K562 (cell line): ENCODE measurements at regions not wholly inside any gene's neighbourhood (a gene's known extent, or its start where the extent isn't known, plus 50 kb on each side); places are given as distances from the start of the nearest gene placed in this dataset.

Experiments
- ATAC-seq: fragments of 200-7000 bp; cut with Tn5 transposase; 3 replicates; pipeline ENCODE4 v1.9.1; 2020; ENCODE audit warnings: moderate library complexity
- BruUV-seq: library from RNA; stranded (reverse); fragments of 400-500 nt; replicated peaks from 2 replicates; lab custom pipeline; 2021; lab: Mats Ljungman, UMichigan
- CTCF ChIA-PET: fragments of 300-600 bp; formaldehyde crosslinking; extraction: SDS; loops from one replicate; lab custom pipeline; 2021; ENCODE audit warnings: low intra/inter-chr PET ratio; lab: Yijun Ruan, JAX
- POLR2A ChIA-PET: fragments of 300-600, 350-650 bp; sonication (Branson Sonifier 250); formaldehyde crosslinking; extraction: SDS; loops from one replicate; lab custom pipeline; 2021; ENCODE audit warnings: antibody characterized with exemption, inconsistent platforms; lab: Yijun Ruan, JAX
- DNase-seq, 4 experiments: peaks; one replicate each; pipeline versions ENCODE4 v3.0.0 to v3.0.0-alpha.2; 2011 to 2018; ENCODE audit warnings: low spot score in 3 of 4, mixed read lengths in 3 of 4; ENCODE audit errors: extremely low read depth in 1 of 4
- FAIRE-seq: peaks from 2 replicates; lab custom pipeline; 2011; peaks lifted over from hg19 to GRCh38; lab: Jason Lieb, UNC
- H2AFZ ChIP-seq: 2 replicates; pipeline ENCODE4 v1.6.0; 2011; ENCODE audit warnings: low read depth, low read length, control low read depth, inconsistent platforms
- H3K27ac ChIP-seq: fragments of 200-600 bp; 3 replicates; pipeline ENCODE4 v1.8.0; 2011; ENCODE audit warnings: low read depth, mild to moderate bottlenecking, control low read depth, inconsistent platforms, low read length, moderate library complexity, mixed read lengths; ENCODE audit errors: extremely low read depth
- H3K27me3 ChIP-seq, 2 experiments: fragments of 300-600 bp in 1 of 2; 2 replicates in 1 of 2; 3 replicates in 1 of 2; pipeline versions ENCODE4 v1.6.0 to v1.8.0; 2011; ENCODE audit warnings: inconsistent platforms in 2 of 2, low read length in 2 of 2, mild to moderate bottlenecking in 1 of 2, mixed read lengths in 1 of 2, moderate library complexity in 1 of 2; ENCODE audit not compliant: control insufficient read depth in 2 of 2, insufficient read depth in 2 of 2
- H3K36me3 ChIP-seq: fragments of 300-600 bp; 3 replicates; pipeline ENCODE4 v1.8.0; 2011; ENCODE audit warnings: mild to moderate bottlenecking, low read length, inconsistent platforms; ENCODE audit not compliant: control insufficient read depth, insufficient read depth
- H3K4me1 ChIP-seq, 2 experiments: fragments of 200-600 bp in 1 of 2; replicated peaks in 1 of 2; 2 replicates in 1 of 2; 3 replicates in 1 of 2; pipeline versions ENCODE4 v1.5.1 to v1.8.0; 2011; ENCODE audit warnings: inconsistent platforms in 2 of 2, low read length in 2 of 2, mild to moderate bottlenecking in 1 of 2, mixed read lengths in 1 of 2, moderate library complexity in 1 of 2; ENCODE audit not compliant: control insufficient read depth in 2 of 2, insufficient read depth in 2 of 2
- H3K4me2 ChIP-seq: 2 replicates; pipeline ENCODE4 v1.6.1; 2011; ENCODE audit warnings: low read length, control low read depth, inconsistent platforms, mixed read lengths; ENCODE audit not compliant: insufficient read depth
- H3K4me3 ChIP-seq: fragments of 200-600 bp; sonication (generic), shearing (Covaris generic); 2 replicates; pipeline ENCODE4 v1.5.1; 2016; ENCODE audit warnings: control low read depth, inconsistent platforms
- H3K79me2 ChIP-seq: fragments of 200-600 bp; 3 replicates; pipeline ENCODE4 v1.8.0; 2011; ENCODE audit warnings: low read length, inconsistent platforms; ENCODE audit not compliant: control insufficient read depth, insufficient read depth
- H3K9ac ChIP-seq, 2 experiments: 2 replicates each; pipeline versions ENCODE4 v1.6.0 to v1.6.1; 2011; ENCODE audit warnings: low read depth in 2 of 2, low read length in 2 of 2, control low read depth in 1 of 2, inconsistent platforms in 1 of 2, mild to moderate bottlenecking in 1 of 2, mixed read lengths in 1 of 2; ENCODE audit not compliant: insufficient read depth in 1 of 2
- H3K9me1 ChIP-seq: one replicate; pipeline ENCODE4 v1.6.0; 2011; ENCODE audit warnings: inconsistent platforms, mild to moderate bottlenecking, low read length, moderate library complexity; ENCODE audit not compliant: control insufficient read depth, insufficient read depth
- H3K9me3 ChIP-seq: replicated peaks from 2 replicates; pipeline ENCODE4 v1.5.1; 2011; ENCODE audit warnings: low read depth, low read length, inconsistent platforms; ENCODE audit not compliant: control insufficient read depth, insufficient read depth
- H4K20me1 ChIP-seq: replicated peaks from 2 replicates; pipeline ENCODE4 v1.6.1; 2011; ENCODE audit warnings: low read length, inconsistent platforms, mixed read lengths; ENCODE audit not compliant: control insufficient read depth, insufficient read depth
- FOXA3 ChIP-seq, 2 experiments: fragments of 450-650 bp in 1 of 2; sonication (generic) in 1 of 2; formaldehyde crosslinking; IDR thresholded peaks in 1 of 2; conservative IDR thresholded peaks in 1 of 2; 2 replicates each; pipeline versions ENCODE4 v1.4.0 to v1.8.0; 2020 to 2022; ENCODE audit warnings: mild to moderate bottlenecking in 2 of 2, missing genetic modification reagents in 1 of 2
- HNRNPL ChIP-seq: fragments of 200-400 bp; formaldehyde crosslinking; IDR thresholded peaks from 2 replicates; pipeline ENCODE4 v1.6.1; 2017; ENCODE audit warnings: low read depth, mild to moderate bottlenecking, low read length
- MITF ChIP-seq: IDR thresholded peaks from 2 replicates; pipeline ENCODE4 v1.6.1; 2014; ENCODE audit warnings: antibody characterized with exemption
- RAD21 ChIP-seq, 2 experiments: fragments of 250-450 bp in 1 of 2; fragments of 450-650 bp in 1 of 2; sonication (Bioruptor Pico) in 1 of 2; formaldehyde crosslinking in 1 of 2; IDR thresholded peaks in 1 of 2; conservative IDR thresholded peaks in 1 of 2; 2 replicates each; pipeline versions ENCODE4 v1.4.0 to v1.8.0; 2020 to 2022; ENCODE audit warnings: mild to moderate bottlenecking in 2 of 2, moderate library complexity in 1 of 2
- SRF ChIP-seq, 2 experiments: fragments of 250-450, 450-650 bp in 1 of 2; sonication (Bioruptor Pico) in 1 of 2; sonication (generic) in 1 of 2; formaldehyde crosslinking; IDR thresholded peaks; 2 replicates each; pipeline versions ENCODE4 v1.5.0 to v1.5.1; 2020 to 2022; ENCODE audit warnings: mild to moderate bottlenecking in 1 of 2, missing genetic modification reagents in 1 of 2
- SRSF9 ChIP-seq: fragments of 200-400 bp; formaldehyde crosslinking; IDR thresholded peaks from 2 replicates; pipeline ENCODE4 v1.6.1; 2017; ENCODE audit warnings: low read depth, low read length, borderline replicate concordance
- in situ Hi-C: fragments of 300-500 bp; cut with MboI; formaldehyde crosslinking; loops from 4 replicates; pipeline ENCODE4 v1.15.0; 2018; ENCODE audit warnings: inconsistent platforms, mixed read lengths
- intact Hi-C: fragments of 100-400 bp; cut with micrococcal nuclease; formaldehyde crosslinking; loops from 2 replicates; pipeline ENCODE4 v1.14.2; 2022

- no peaks in the 10 kb centered on the region for H3K9me1 ChIP-seq
- H3K4me2 ChIP-seq = no peak overlapping the region
- no peaks in the 10 kb centered on the region for H3K27me3 ChIP-seq
- ChIA-PET POLR2A (no interaction called here), CTCF (no interaction called here)
- no peaks in the 10 kb centered on the region for H3K4me1 ChIP-seq
- FAIRE-seq (no peak), ATAC-seq (no peak), DNase-seq (no peak)
- H3K9me3 ChIP-seq = no peaks in the 10 kb centered on the region
- in situ Hi-C loops (no loop called here), intact Hi-C loops (no loop called here)
- H4K20me1 ChIP-seq = no peaks in the 10 kb centered on the region
- no peak overlapping the region for H3K9ac ChIP-seq
- no peak overlapping the region for H3K27ac ChIP-seq
- H3K4me3 ChIP-seq = no peak overlapping the region
- no peaks in the 10 kb centered on the region for H3K79me2 ChIP-seq
- H2AFZ ChIP-seq = no peak overlapping the region
- BruUV-seq = no TSS peak
- H3K36me3 ChIP-seq = no peaks in the 10 kb centered on the region
- no peak for TF ChIP-seq SRF (CRISPR knock-in tag; IDR thresholded peaks at IDR 0.05)
- TF ChIP-seq RAD21 (CRISPR knock-in tag; conservative IDR thresholded peaks at IDR 0.05 in 1 of 2, IDR thresholded peaks at IDR 0.05 in 1 of 2) = no peak
- no peak for TF ChIP-seq HNRNPL
- TF ChIP-seq MITF = no peak
- no peak for TF ChIP-seq SRSF9
- no peak for TF ChIP-seq FOXA3 (CRISPR knock-in tag; conservative IDR thresholded peaks at IDR 0.05 in 1 of 2, IDR thresholded peaks at IDR 0.05 in 1 of 2)
Measured at GRCh38 chr1:80085067-80085466, 1078.5 kb upstream of the ADGRL4 start.
